SK-N-MC (cell line): ENCODE measurements at regions not wholly inside any gene's neighbourhood (a gene's known extent, or its start where the extent isn't known, plus 50 kb on each side); places are given as distances from the start of the nearest gene placed in this dataset.

Experiments used
- EZH2 ChIP-seq: fragments of 200-600 bp; sonication (generic); IDR thresholded peaks from one replicate; pipeline ENCODE4 v1.6.1; 2017; ENCODE audit warnings: antibody characterized with exemption
- POLR2AphosphoS5 ChIP-seq: IDR thresholded peaks from 2 replicates; pipeline ENCODE4 v1.6.1; 2012; ENCODE audit warnings: mild to moderate bottlenecking, low read depth, low read length, borderline replicate concordance

GRCh38 chr10:61170594-61170993, 226.6 kb upstream of the RHOBTB1 start:
- no peak for TF ChIP-seq POLR2AphosphoS5
- no peak for TF ChIP-seq EZH2
